ENCODE measurements at regions not wholly inside any gene's neighbourhood (a gene's known extent, or its start where the extent isn't known, plus 50 kb on each side); places are given as distances from the start of the nearest gene placed in this dataset.
A peak's percentile ranks its signal among the peaks of the same experiment; 100 is the strongest.

GRCh38 chr12:89212339-89212771 is 139.9 kb downstream of the DUSP6 start:
- peaks cover 2 to 36% (median 10%) of the 10 kb centered on the region in 4 experiments for H3K4me1 ChIP-seq (ENCODE audit: control extremely low read depth in 1 of 4, control insufficient read depth in 4 of 4, insufficient read depth in 4 of 4, low read length in 3 of 4)
- DNase-seq = no peak
- CTCF ChIA-PET = no interaction called here
- H3K9me3 ChIP-seq (ENCODE audit: control extremely low read depth in 1 of 5, control insufficient read depth in 4 of 5, insufficient read depth in 2 of 5, low read depth in 1 of 5, low read length in 4 of 5) = no peaks in the 10 kb centered on the region
- no peaks in the 10 kb centered on the region for H3K27me3 ChIP-seq (replicated peaks in 2 of 5; ENCODE audit: control insufficient read depth in 4 of 5, insufficient read depth in 5 of 5, low read length in 4 of 5)
- POLR2A ChIA-PET = no interaction called here
- H3K4me3 ChIP-seq (ENCODE audit: control insufficient read depth in 1 of 7, extremely low read depth in 1 of 7, insufficient read depth in 4 of 7, low read depth in 2 of 7, low read length in 6 of 7) = no peak overlapping the region
- H3K36me3 ChIP-seq (ENCODE audit: control insufficient read depth in 4 of 4, insufficient read depth in 4 of 4, low read length in 3 of 4) = no peaks in the 10 kb centered on the region
- no peak overlapping the region for H3K27ac ChIP-seq (ENCODE audit: insufficient read depth in 1 of 2, low read depth in 1 of 2, low read length in 2 of 2, poor library complexity in 1 of 2, severe bottlenecking in 2 of 2)
- 37% methylated on average over 2 of the region's 3 CpGs for WGBS (ENCODE audit: insufficient coverage)

- ChIA-PET POLR2A (no interaction called here), CTCF (interaction anchor here (0.8 kb wide), 1 partner anchor 138 kb away, joined by 3 read pairs; no protein-coding TSS in a partner anchor)
- Histone ChIP-seq H3K4me1 (ENCODE audit: control extremely low read depth in 1 of 4, control insufficient read depth in 4 of 4, insufficient read depth in 4 of 4, low read length in 3 of 4) (peaks cover 2 to 33% (median 8%) of the 10 kb centered on the region in 4 experiments), H3K27me3 (replicated peaks in 2 of 5; ENCODE audit: control insufficient read depth in 4 of 5, insufficient read depth in 5 of 5, low read length in 4 of 5) (no peaks in the 10 kb centered on the region), H3K36me3 (ENCODE audit: control insufficient read depth in 4 of 4, insufficient read depth in 4 of 4, low read length in 3 of 4) (no peaks in the 10 kb centered on the region), H3K4me3 (ENCODE audit: control insufficient read depth in 1 of 7, extremely low read depth in 1 of 7, insufficient read depth in 4 of 7, low read depth in 2 of 7, low read length in 6 of 7) (no peak overlapping the region), H3K9me3 (ENCODE audit: control extremely low read depth in 1 of 5, control insufficient read depth in 4 of 5, insufficient read depth in 2 of 5, low read depth in 1 of 5, low read length in 4 of 5) (no peaks in the 10 kb centered on the region), H3K27ac (ENCODE audit: insufficient read depth in 1 of 2, low read depth in 1 of 2, low read length in 2 of 2, poor library complexity in 1 of 2, severe bottlenecking in 2 of 2) (no peak overlapping the region)
- WGBS (ENCODE audit: insufficient coverage) = 100% methylated on average over 1 of the region's 1 CpG
- no peak for DNase-seq
Observed at GRCh38 chr12:89211456-89211855, 140.8 kb downstream of the DUSP6 start.

DNA sequence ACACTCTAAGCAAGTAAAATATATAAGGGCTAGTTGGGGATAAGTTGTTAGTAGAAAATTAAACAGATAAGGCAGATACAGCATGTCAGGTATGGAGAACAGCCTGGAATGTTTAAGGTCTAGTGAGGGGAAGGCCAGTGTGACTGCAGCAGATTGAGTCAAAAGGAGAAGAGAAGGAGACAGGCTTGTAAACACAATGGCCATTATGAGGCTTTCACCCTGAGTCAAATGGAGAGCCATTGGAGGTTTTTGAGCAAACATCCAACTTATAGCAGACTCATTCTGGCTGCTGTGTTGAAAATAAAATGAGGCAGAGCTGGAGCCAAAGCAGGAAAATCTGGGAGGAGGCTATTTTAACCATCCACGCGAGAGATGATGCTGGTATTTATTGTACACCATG is 142.0 kb downstream of the DUSP6 start:
- H3K9me3 ChIP-seq (ENCODE audit: control extremely low read depth in 1 of 5, control insufficient read depth in 4 of 5, insufficient read depth in 2 of 5, low read depth in 1 of 5, low read length in 4 of 5) = no peaks in the 10 kb centered on the region
- WGBS (ENCODE audit: insufficient coverage) = no CpG with 5 or more reads among the region's 2 CpGs
- H3K4me3 ChIP-seq (ENCODE audit: control insufficient read depth in 1 of 7, extremely low read depth in 1 of 7, insufficient read depth in 4 of 7, low read depth in 2 of 7, low read length in 6 of 7) = no peak overlapping the region
- H3K27ac ChIP-seq (ENCODE audit: insufficient read depth in 1 of 2, low read depth in 1 of 2, low read length in 2 of 2, poor library complexity in 1 of 2, severe bottlenecking in 2 of 2) = no peak overlapping the region
- H3K27me3 ChIP-seq (replicated peaks in 2 of 5; ENCODE audit: control insufficient read depth in 4 of 5, insufficient read depth in 5 of 5, low read length in 4 of 5) = no peaks in the 10 kb centered on the region
- H3K36me3 ChIP-seq (ENCODE audit: control insufficient read depth in 4 of 4, insufficient read depth in 4 of 4, low read length in 3 of 4) = no peaks in the 10 kb centered on the region
- ChIA-PET CTCF (no interaction called here), POLR2A (no interaction called here)
- no peak for DNase-seq
- peaks cover 0 to 31% (median 3%) of the 10 kb centered on the region in 4 experiments for H3K4me1 ChIP-seq (ENCODE audit: control extremely low read depth in 1 of 4, control insufficient read depth in 4 of 4, insufficient read depth in 4 of 4, low read length in 3 of 4)

- Histone ChIP-seq H3K27ac (ENCODE audit: insufficient read depth in 1 of 2, low read depth in 1 of 2, low read length in 2 of 2, poor library complexity in 1 of 2, severe bottlenecking in 2 of 2) (no peak overlapping the region), H3K4me1 (ENCODE audit: control extremely low read depth in 1 of 4, control insufficient read depth in 4 of 4, insufficient read depth in 4 of 4, low read length in 3 of 4) (peaks cover 0 to 31% (median 3%) of the 10 kb centered on the region in 4 experiments), H3K9me3 (ENCODE audit: control extremely low read depth in 1 of 5, control insufficient read depth in 4 of 5, insufficient read depth in 2 of 5, low read depth in 1 of 5, low read length in 4 of 5) (no peaks in the 10 kb centered on the region), H3K36me3 (ENCODE audit: control insufficient read depth in 4 of 4, insufficient read depth in 4 of 4, low read length in 3 of 4) (no peaks in the 10 kb centered on the region), H3K27me3 (replicated peaks in 2 of 5; ENCODE audit: control insufficient read depth in 4 of 5, insufficient read depth in 5 of 5, low read length in 4 of 5) (no peaks in the 10 kb centered on the region), H3K4me3 (ENCODE audit: control insufficient read depth in 1 of 7, extremely low read depth in 1 of 7, insufficient read depth in 4 of 7, low read depth in 2 of 7, low read length in 6 of 7) (no peak overlapping the region)
- DNase-seq = no peak
- CTCF ChIA-PET = no interaction called here
- WGBS (ENCODE audit: insufficient coverage) = 80% methylated on average over 1 of the region's 2 CpGs
- POLR2A ChIA-PET = no interaction called here
Observed at GRCh38 chr12:89208661-89209096, 143.6 kb downstream of the DUSP6 start.

- 92% methylated on average over 1 of the region's 1 CpG for WGBS (ENCODE audit: insufficient coverage)
- POLR2A ChIA-PET = no interaction called here
- no peak overlapping the region for H3K4me3 ChIP-seq (ENCODE audit: control insufficient read depth in 1 of 7, extremely low read depth in 1 of 7, insufficient read depth in 4 of 7, low read depth in 2 of 7, low read length in 6 of 7)
- DNase-seq = peak in 2 of 3 donors; percentile 14 to 35
- CTCF ChIA-PET = interaction anchor here (0.6 to 1.4 kb wide), 4 partner anchors 22 to 168 kb away, joined by 3 to 6 read pairs (median 4); no protein-coding TSS in a partner anchor
- no peaks in the 10 kb centered on the region for H3K27me3 ChIP-seq (replicated peaks in 2 of 5; ENCODE audit: control insufficient read depth in 4 of 5, insufficient read depth in 5 of 5, low read length in 4 of 5)
- peaks cover 0 to 23% (median 1%) of the 10 kb centered on the region in 4 experiments for H3K4me1 ChIP-seq (ENCODE audit: control extremely low read depth in 1 of 4, control insufficient read depth in 4 of 4, insufficient read depth in 4 of 4, low read length in 3 of 4)
- no peaks in the 10 kb centered on the region for H3K36me3 ChIP-seq (ENCODE audit: control insufficient read depth in 4 of 4, insufficient read depth in 4 of 4, low read length in 3 of 4)
- no peaks in the 10 kb centered on the region for H3K9me3 ChIP-seq (ENCODE audit: control extremely low read depth in 1 of 5, control insufficient read depth in 4 of 5, insufficient read depth in 2 of 5, low read depth in 1 of 5, low read length in 4 of 5)
- no peak overlapping the region for H3K27ac ChIP-seq (ENCODE audit: insufficient read depth in 1 of 2, low read depth in 1 of 2, low read length in 2 of 2, poor library complexity in 1 of 2, severe bottlenecking in 2 of 2)
Observed at GRCh38 chr12:89206390-89206789, 145.9 kb downstream of the DUSP6 start.

- Histone ChIP-seq H3K27me3 (replicated peaks in 2 of 5; ENCODE audit: control insufficient read depth in 4 of 5, insufficient read depth in 5 of 5, low read length in 4 of 5) (no peaks in the 10 kb centered on the region), H3K36me3 (ENCODE audit: control insufficient read depth in 4 of 4, insufficient read depth in 4 of 4, low read length in 3 of 4) (no peaks in the 10 kb centered on the region), H3K9me3 (ENCODE audit: control extremely low read depth in 1 of 5, control insufficient read depth in 4 of 5, insufficient read depth in 2 of 5, low read depth in 1 of 5, low read length in 4 of 5) (no peaks in the 10 kb centered on the region), H3K27ac (ENCODE audit: insufficient read depth in 1 of 2, low read depth in 1 of 2, low read length in 2 of 2, poor library complexity in 1 of 2, severe bottlenecking in 2 of 2) (no peak overlapping the region), H3K4me3 (ENCODE audit: control insufficient read depth in 1 of 7, extremely low read depth in 1 of 7, insufficient read depth in 4 of 7, low read depth in 2 of 7, low read length in 6 of 7) (no peak overlapping the region), H3K4me1 (ENCODE audit: control extremely low read depth in 1 of 4, control insufficient read depth in 4 of 4, insufficient read depth in 4 of 4, low read length in 3 of 4) (peaks cover 0 to 23% (median 1%) of the 10 kb centered on the region in 4 experiments)
- DNase-seq = no peak
- 100% methylated on average over 1 of the region's 2 CpGs for WGBS (ENCODE audit: insufficient coverage)
- ChIA-PET POLR2A (no interaction called here), CTCF (interaction anchor here (0.6 kb wide), 1 partner anchor 49 kb away, joined by 3 read pairs; no protein-coding TSS in a partner anchor)
Observed at GRCh38 chr12:89205517-89205916, 146.8 kb downstream of the DUSP6 start.

DNA sequence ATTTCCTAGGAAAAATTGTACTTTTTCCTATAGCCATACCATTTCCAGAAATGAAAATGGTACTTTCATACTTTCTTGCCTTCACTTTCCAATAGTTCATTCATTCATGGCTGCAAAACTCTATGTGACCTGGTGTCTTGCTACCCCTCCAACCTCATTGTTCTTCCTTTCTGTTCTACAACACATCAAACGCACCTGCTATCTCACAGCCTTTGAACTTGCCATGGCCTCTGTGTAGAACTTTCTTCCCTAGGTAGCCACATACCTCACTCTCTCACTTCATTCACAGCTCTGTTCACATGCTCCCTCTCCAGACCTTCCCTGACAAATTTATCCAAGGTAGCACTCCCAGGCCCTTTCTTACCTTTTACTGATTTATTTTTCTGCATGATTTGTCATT is 149.2 kb downstream of the DUSP6 start:
- Histone ChIP-seq H3K4me3 (ENCODE audit: control insufficient read depth in 1 of 7, extremely low read depth in 1 of 7, insufficient read depth in 4 of 7, low read depth in 2 of 7, low read length in 6 of 7) (no peak overlapping the region), H3K27ac (ENCODE audit: insufficient read depth in 1 of 2, low read depth in 1 of 2, low read length in 2 of 2, poor library complexity in 1 of 2, severe bottlenecking in 2 of 2) (no peak overlapping the region), H3K36me3 (ENCODE audit: control insufficient read depth in 4 of 4, insufficient read depth in 4 of 4, low read length in 3 of 4) (no peaks in the 10 kb centered on the region), H3K9me3 (ENCODE audit: control extremely low read depth in 1 of 5, control insufficient read depth in 4 of 5, insufficient read depth in 2 of 5, low read depth in 1 of 5, low read length in 4 of 5) (no peaks in the 10 kb centered on the region), H3K4me1 (ENCODE audit: control extremely low read depth in 1 of 4, control insufficient read depth in 4 of 4, insufficient read depth in 4 of 4, low read length in 3 of 4) (peaks cover 0 to 14% (median 1%) of the 10 kb centered on the region in 4 experiments), H3K27me3 (replicated peaks in 2 of 5; ENCODE audit: control insufficient read depth in 4 of 5, insufficient read depth in 5 of 5, low read length in 4 of 5) (no peaks in the 10 kb centered on the region)
- CTCF ChIA-PET = no interaction called here
- POLR2A ChIA-PET = no interaction called here
- DNase-seq = no peak
- 100% methylated on average over 1 of the region's 1 CpG for WGBS (ENCODE audit: insufficient coverage)
